Liver (tissue), 8 donors: ENCODE measurements at regions not wholly inside any gene's neighbourhood (a gene's known extent, or its start where the extent isn't known, plus 50 kb on each side); places are given as distances from the start of the nearest gene placed in this dataset.

ENCODE experiments used
- DNase-seq: peaks from one replicate; pipeline ENCODE4 v3.0.0-alpha.2; 2017; ENCODE audit warnings: low spot score
- H3K27ac ChIP-seq, 2 donors: one replicate each; pipeline ENCODE4 v1.7.0; 2013; ENCODE audit warnings: inconsistent platforms in 2 of 2, low read length in 2 of 2, control low read depth in 1 of 2, low read depth in 1 of 2, mild to moderate bottlenecking in 1 of 2
- H3K27me3 ChIP-seq, 4 donors: one replicate each; pipeline versions ENCODE4 v1.6.1 to v1.7.0; 2013; ENCODE audit warnings: low read length in 3 of 4, inconsistent platforms in 1 of 4, mild to moderate bottlenecking in 1 of 4, moderate library complexity in 1 of 4; ENCODE audit not compliant: control insufficient read depth in 4 of 4, insufficient read depth in 4 of 4
- H3K36me3 ChIP-seq, 4 donors: one replicate each; pipeline versions ENCODE4 v1.6.1 to v1.7.0; 2013; ENCODE audit warnings: low read length in 3 of 4, mild to moderate bottlenecking in 3 of 4, low read depth in 1 of 4, moderate library complexity in 1 of 4; ENCODE audit not compliant: control insufficient read depth in 4 of 4, insufficient read depth in 3 of 4
- H3K4me1 ChIP-seq, 4 donors: one replicate each; pipeline versions ENCODE4 v1.6.1 to v1.7.0; 2013; ENCODE audit warnings: low read length in 3 of 4, mild to moderate bottlenecking in 3 of 4, moderate library complexity in 1 of 4; ENCODE audit not compliant: control insufficient read depth in 4 of 4, insufficient read depth in 4 of 4
- H3K4me3 ChIP-seq, 3 donors: one replicate each; pipeline versions ENCODE4 v1.6.1 to v1.7.0; 2013; ENCODE audit warnings: low read length in 3 of 3, control low read depth in 1 of 3, low read depth in 1 of 3, mild to moderate bottlenecking in 1 of 3
- H3K9ac ChIP-seq, 2 donors: one replicate each; pipeline ENCODE4 v1.7.0; 2013; ENCODE audit warnings: low read length in 2 of 2, mild to moderate bottlenecking in 2 of 2, moderate library complexity in 2 of 2, control low read depth in 1 of 2, low read depth in 1 of 2
- H3K9me3 ChIP-seq, 4 donors: one replicate each; pipeline versions ENCODE4 v1.6.1 to v1.7.0; 2013; ENCODE audit warnings: low read length in 3 of 4; ENCODE audit not compliant: control insufficient read depth in 4 of 4
- ATF3 ChIP-seq: IDR thresholded peaks from 2 replicates; pipeline ENCODE4 v1.6.1; 2016; ENCODE audit warnings: antibody characterized with exemption
- CTCF ChIP-seq: fragments of 150-350 bp; IDR thresholded peaks from 2 replicates; pipeline ENCODE4 v1.5.1; 2017; ENCODE audit warnings: improper control_type of control experiment, low read depth, low read length; ENCODE audit not compliant: missing input control
- EGR1 ChIP-seq, 2 donors: IDR thresholded peaks; 2 replicates each; pipeline ENCODE4 v1.6.1; 2016 to 2018; ENCODE audit warnings: antibody characterized with exemption in 2 of 2, low read depth in 2 of 2
- FOXA1 ChIP-seq: IDR thresholded peaks from 2 replicates; pipeline ENCODE4 v1.6.1; 2016; ENCODE audit warnings: antibody characterized with exemption
- FOXA2 ChIP-seq: IDR thresholded peaks from 2 replicates; pipeline ENCODE4 v1.6.1; 2016; ENCODE audit warnings: antibody characterized with exemption
- GABPA ChIP-seq, 2 donors: IDR thresholded peaks in 1 of 2; conservative IDR thresholded peaks in 1 of 2; 2 replicates each; pipeline ENCODE4 v1.6.1; 2016; ENCODE audit warnings: antibody characterized with exemption in 2 of 2, mild to moderate bottlenecking in 1 of 2, moderate library complexity in 1 of 2
- HNF4A ChIP-seq, 2 donors: conservative IDR thresholded peaks; 2 replicates each; pipeline ENCODE4 v1.6.1; 2016; ENCODE audit warnings: antibody characterized with exemption in 2 of 2, mild to moderate bottlenecking in 2 of 2
- HNF4G ChIP-seq: IDR thresholded peaks from 2 replicates; pipeline ENCODE4 v1.6.1; 2016; ENCODE audit warnings: antibody characterized with exemption
- JUND ChIP-seq, 2 donors: IDR thresholded peaks; 2 replicates each; pipeline ENCODE4 v1.6.1; 2016; ENCODE audit warnings: antibody characterized with exemption in 2 of 2
- MAX ChIP-seq: IDR thresholded peaks from 2 replicates; pipeline ENCODE4 v1.6.1; 2016; ENCODE audit warnings: antibody characterized with exemption
- NR2F2 ChIP-seq: IDR thresholded peaks from 2 replicates; pipeline ENCODE4 v1.6.1; 2016; ENCODE audit warnings: antibody characterized with exemption
- RAD21 ChIP-seq, 2 donors: IDR thresholded peaks; 2 replicates each; pipeline ENCODE4 v1.6.1; 2016; ENCODE audit warnings: antibody characterized with exemption in 2 of 2, mild to moderate bottlenecking in 2 of 2
- REST ChIP-seq: IDR thresholded peaks from 2 replicates; pipeline ENCODE4 v1.6.1; 2016; ENCODE audit warnings: antibody characterized with exemption, mild to moderate bottlenecking
- RXRA ChIP-seq, 2 donors: IDR thresholded peaks; 2 replicates each; pipeline ENCODE4 v1.6.1; 2017 to 2018; ENCODE audit warnings: antibody characterized with exemption in 2 of 2, mild to moderate bottlenecking in 1 of 2
- SP1 ChIP-seq: IDR thresholded peaks from 2 replicates; pipeline ENCODE4 v1.6.1; 2018; ENCODE audit warnings: antibody characterized with exemption, mild to moderate bottlenecking
- TAF1 ChIP-seq: conservative IDR thresholded peaks from 2 replicates; pipeline ENCODE4 v1.6.1; 2016; ENCODE audit warnings: antibody characterized with exemption, mild to moderate bottlenecking
- YY1 ChIP-seq: IDR thresholded peaks from 2 replicates; pipeline ENCODE4 v1.6.1; 2016; ENCODE audit warnings: antibody characterized with exemption, mild to moderate bottlenecking
- ZBTB33 ChIP-seq: IDR thresholded peaks from 2 replicates; pipeline ENCODE4 v1.6.1; 2016; ENCODE audit warnings: antibody characterized with exemption
- WGBS: extraction: QIAGEN DNeasy Blood & Tissue Kit; methylation state at CpG from one replicate; pipeline ENCODE4 v1.1.7; 2013; 5-methylcytosine and 5-hydroxymethylcytosine counted together
- donor health status: healthy.
- donor health status: healthy.
- donor health status: healthy.
- donor health status: healthy.
- donor health status: healthy.

- DNase-seq: no peak
- H3K27ac ChIP-seq: no peak overlapping the region
Measured at GRCh38 chr9:74205056-74205455, 292.1 kb upstream of the RORB start.

More at GRCh38 chr9:74205056-74205455, 292.1 kb upstream of the RORB start:
- H3K27me3 ChIP-seq: no peaks in the 10 kb centered on the region
- no peak overlapping the region for H3K9ac ChIP-seq
- H3K36me3 ChIP-seq: no peaks in the 10 kb centered on the region
- TF ChIP-seq NR2F2: no peak
- TF ChIP-seq ZBTB33: no peak
- no peak for TF ChIP-seq SP1
- no peak for TF ChIP-seq RAD21 (IDR thresholded peaks at IDR 0.05)
- TF ChIP-seq TAF1: no peak
- no peak for TF ChIP-seq HNF4A (conservative IDR thresholded peaks at IDR 0.05)
- no peak for TF ChIP-seq JUND (IDR thresholded peaks at IDR 0.05)
- no peak for TF ChIP-seq GABPA (IDR thresholded peaks at IDR 0.05 in 1 of 2, conservative IDR thresholded peaks at IDR 0.05 in 1 of 2)
- no peak for TF ChIP-seq CTCF
- TF ChIP-seq ATF3: no peak
- no peak for TF ChIP-seq RXRA (IDR thresholded peaks at IDR 0.05)
- no peak for TF ChIP-seq EGR1 (IDR thresholded peaks at IDR 0.05; ENCODE audit: low read depth in 2 of 2)
- TF ChIP-seq FOXA2: no peak
- TF ChIP-seq FOXA1: no peak
- no peak for TF ChIP-seq MAX
- TF ChIP-seq HNF4G: no peak
- no peak for TF ChIP-seq REST
- no peak for TF ChIP-seq YY1
- no peaks in the 10 kb centered on the region for H3K9me3 ChIP-seq
- 82% methylated on average over 4 of the region's 4 CpGs for WGBS
- no peak overlapping the region for H3K4me3 ChIP-seq
- no peaks in the 10 kb centered on the region for H3K4me1 ChIP-seq
